ENCODE measurements at regions not wholly inside any gene's neighbourhood (a gene's known extent, or its start where the extent isn't known, plus 50 kb on each side); places are given as distances from the start of the nearest gene placed in this dataset.
"Not testable (repeated sequence)": the region's sequence is repeated elsewhere in the genome, so short reads cannot be mapped to it uniquely, and the experiment has no call there.

DNA sequence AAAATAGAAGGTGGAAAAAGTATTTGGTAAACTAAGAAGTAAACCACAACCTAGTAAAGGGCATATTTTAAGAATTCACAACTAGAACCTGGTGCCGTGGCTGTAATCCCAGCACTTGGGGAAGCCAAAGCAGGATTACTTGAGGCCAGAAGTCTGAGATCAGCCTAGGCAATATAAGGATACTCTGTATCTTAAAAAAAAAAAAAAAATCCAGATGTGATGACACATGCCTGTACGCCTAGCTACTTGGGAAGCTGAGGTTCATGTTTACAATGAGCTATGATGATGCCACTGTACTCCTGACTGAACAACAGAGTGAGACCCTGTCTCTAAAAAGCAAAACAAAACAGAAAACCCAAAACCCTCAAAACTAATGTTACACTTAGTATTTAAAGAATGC, 156.5 kb upstream of the XIST start:
- Histone ChIP-seq H3K36me3 (ENCODE audit: insufficient read depth, low read length) (peaks cover 7% of the 10 kb centered on the region), H3K27ac (ENCODE audit: low read depth, low read length) (no peak overlapping the region), H3K4me3 (ENCODE audit: low read length) (no peak overlapping the region), H3K9ac (ENCODE audit: low read depth, low read length) (no peak overlapping the region), H3K4me1 (ENCODE audit: insufficient read depth, low read length) (no peaks in the 10 kb centered on the region), H3K27me3 (ENCODE audit: insufficient read depth, low read length) (no peaks in the 10 kb centered on the region), H3K9me3 (ENCODE audit: insufficient read depth, low read depth, low read length) (0 out of 2 replicates have a peak, but pooled peaks cover 6% of the 10 kb centered on the region)
- 87% methylated on average over 2 of the region's 2 CpGs for WGBS

DNA sequence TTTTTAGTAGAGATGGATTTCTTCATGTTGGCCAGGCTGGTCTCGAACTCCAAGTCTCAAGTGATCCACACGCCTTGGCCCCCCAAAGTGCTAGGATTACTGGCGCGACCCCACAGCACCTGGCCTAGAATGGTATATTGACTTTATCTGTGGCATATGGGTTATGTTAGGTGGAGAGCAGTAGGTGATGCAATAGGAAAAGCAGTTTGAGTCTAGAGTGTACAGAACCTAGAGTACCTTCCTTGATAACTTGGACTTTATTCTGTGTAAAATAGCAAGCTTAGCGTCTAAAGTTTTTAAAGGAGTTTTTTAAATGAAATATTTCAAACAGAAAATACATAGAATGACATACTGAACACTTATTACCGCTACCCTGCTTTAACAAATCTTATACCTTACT, 139.5 kb upstream of the XIST start:
- no peaks in the 10 kb centered on the region; the same call in 1 of the 2 replicates for H3K9me3 ChIP-seq (ENCODE audit: insufficient read depth, low read depth, low read length)
- H3K4me1 ChIP-seq (ENCODE audit: insufficient read depth, low read length), result no peaks in the 10 kb centered on the region
- 97% methylated on average over 4 of the region's 6 CpGs for WGBS
- H3K4me3 ChIP-seq (ENCODE audit: low read length), result no peak overlapping the region
- no peak overlapping the region for H3K27ac ChIP-seq (ENCODE audit: low read depth, low read length)
- H3K27me3 ChIP-seq (ENCODE audit: insufficient read depth, low read length), result no peaks in the 10 kb centered on the region
- H3K9ac ChIP-seq (ENCODE audit: low read depth, low read length), result no peak overlapping the region
- peaks cover 35% of the 10 kb centered on the region for H3K36me3 ChIP-seq (ENCODE audit: insufficient read depth, low read length)

DNA sequence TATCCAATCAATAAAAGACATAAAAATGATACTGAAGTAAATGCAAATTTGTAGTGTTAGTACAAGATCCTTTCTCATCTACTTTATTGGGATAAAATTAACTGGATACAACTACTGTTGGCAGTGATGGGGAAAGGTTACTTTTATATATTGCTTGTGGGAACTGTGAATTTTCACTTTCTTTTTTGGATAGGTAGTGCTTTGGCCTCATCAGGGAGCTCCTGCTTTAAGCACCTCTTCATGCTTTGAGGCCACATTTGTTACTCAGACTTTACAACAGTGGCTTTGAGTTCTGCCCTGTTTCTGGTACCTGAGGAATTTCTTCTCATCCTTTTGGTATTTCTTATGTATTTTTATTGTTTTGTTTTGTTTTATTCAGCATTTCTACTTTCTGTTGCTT, 134.7 kb upstream of the XIST start:
- Histone ChIP-seq H3K4me1 (ENCODE audit: insufficient read depth, low read length) (no peaks in the 10 kb centered on the region), H3K4me3 (ENCODE audit: low read length) (no peak overlapping the region), H3K9me3 (ENCODE audit: insufficient read depth, low read depth, low read length) (no peaks in the 10 kb centered on the region), H3K27ac (ENCODE audit: low read depth, low read length) (no peak overlapping the region), H3K27me3 (ENCODE audit: insufficient read depth, low read length) (no peaks in the 10 kb centered on the region), H3K36me3 (ENCODE audit: insufficient read depth, low read length) (peaks cover 23% of the 10 kb centered on the region; the same call in 1 of the 2 replicates), H3K9ac (ENCODE audit: low read depth, low read length) (no peak overlapping the region)

DNA sequence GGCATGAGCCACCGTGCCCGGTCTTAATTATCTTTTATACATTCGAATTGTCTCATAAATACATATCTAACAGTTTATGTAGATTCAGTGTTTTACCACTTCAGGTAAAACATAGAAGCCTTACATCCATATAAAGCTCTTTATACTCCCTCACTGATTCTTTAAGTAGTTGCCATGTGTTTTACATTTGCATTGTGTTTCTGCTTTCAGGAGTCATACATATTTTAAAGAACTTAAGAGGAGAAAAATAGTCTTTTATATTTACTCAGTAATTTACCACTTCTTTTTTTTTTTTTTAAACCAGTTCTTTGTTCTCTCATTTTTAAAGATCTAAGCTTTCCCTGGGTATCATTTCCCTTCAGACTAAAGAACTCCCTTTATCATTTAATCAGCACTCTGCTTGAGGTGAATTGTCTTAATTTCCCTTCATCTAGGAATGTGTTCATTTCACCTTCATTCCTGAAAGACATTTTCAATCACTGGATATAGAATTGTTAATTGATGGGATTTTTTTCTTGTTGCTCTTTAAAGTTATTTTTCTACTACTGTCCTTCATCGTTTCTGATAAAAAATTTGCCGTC, 127.1 kb upstream of the XIST start:
- no peaks in the 10 kb centered on the region for H3K27me3 ChIP-seq (ENCODE audit: insufficient read depth, low read length)
- peaks cover 36% of the 10 kb centered on the region for H3K4me1 ChIP-seq (ENCODE audit: insufficient read depth, low read length)
- H3K9me3 ChIP-seq (ENCODE audit: insufficient read depth, low read depth, low read length), result no peaks in the 10 kb centered on the region
- no peak overlapping the region for H3K4me3 ChIP-seq (ENCODE audit: low read length)
- WGBS, result 50% methylated on average over 4 of the region's 5 CpGs
- H3K27ac ChIP-seq (ENCODE audit: low read depth, low read length), result peak overlapping the region; percentile 64; the same call in 1 of the 2 replicates
- no peak overlapping the region for H3K9ac ChIP-seq (ENCODE audit: low read depth, low read length)
- H3K36me3 ChIP-seq (ENCODE audit: insufficient read depth, low read length), result peaks cover 8% of the 10 kb centered on the region; the same call in 1 of the 2 replicates

DNA sequence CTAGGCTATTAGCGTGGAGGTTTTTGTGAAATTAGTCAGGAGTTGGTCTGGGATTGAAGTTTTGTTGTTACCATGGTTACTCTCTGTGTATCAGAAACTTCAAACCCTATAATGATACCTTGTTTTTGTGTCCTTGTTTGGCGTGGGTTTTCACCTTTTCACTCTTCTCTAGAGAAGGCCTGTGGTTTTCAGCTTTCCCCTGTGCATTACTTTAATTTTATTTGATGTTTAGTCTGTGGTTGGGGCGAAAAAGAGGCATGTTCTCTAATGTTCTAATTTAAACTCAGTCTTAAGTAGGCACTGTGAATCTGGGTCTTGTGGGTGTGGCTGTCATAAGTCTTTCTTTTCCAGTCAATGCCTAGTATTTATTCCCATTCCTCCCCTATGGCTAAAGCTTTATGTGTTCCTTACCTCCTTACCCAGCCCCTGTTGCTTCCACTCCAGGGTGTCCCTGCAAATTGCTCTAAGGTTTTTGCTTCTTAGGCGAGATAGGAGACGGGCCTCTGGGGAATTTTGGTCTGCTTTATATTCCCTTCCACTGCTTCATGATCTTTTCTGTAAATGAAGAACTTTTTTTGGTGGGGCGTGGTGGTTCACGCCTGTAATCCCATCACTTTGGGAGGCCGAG, 125.1 kb upstream of the XIST start:
- peaks cover 3% of the 10 kb centered on the region; the same call in 1 of the 2 replicates for H3K36me3 ChIP-seq (ENCODE audit: insufficient read depth, low read length)
- H3K4me3 ChIP-seq (ENCODE audit: low read length), result 0 out of 2 replicates have a peak overlapping the region, but pooled peaks have one; percentile 19
- H3K27ac ChIP-seq (ENCODE audit: low read depth, low read length), result peak overlapping the region; percentile 76
- peaks cover 36% of the 10 kb centered on the region for H3K4me1 ChIP-seq (ENCODE audit: insufficient read depth, low read length)
- WGBS, result no CpG with 5 or more reads among the region's 8 CpGs
- H3K9me3 ChIP-seq (ENCODE audit: insufficient read depth, low read depth, low read length), result no peaks in the 10 kb centered on the region
- peak overlapping the region; percentile 55; the same call in 1 of the 2 replicates for H3K9ac ChIP-seq (ENCODE audit: low read depth, low read length)
- no peaks in the 10 kb centered on the region for H3K27me3 ChIP-seq (ENCODE audit: insufficient read depth, low read length)

DNA sequence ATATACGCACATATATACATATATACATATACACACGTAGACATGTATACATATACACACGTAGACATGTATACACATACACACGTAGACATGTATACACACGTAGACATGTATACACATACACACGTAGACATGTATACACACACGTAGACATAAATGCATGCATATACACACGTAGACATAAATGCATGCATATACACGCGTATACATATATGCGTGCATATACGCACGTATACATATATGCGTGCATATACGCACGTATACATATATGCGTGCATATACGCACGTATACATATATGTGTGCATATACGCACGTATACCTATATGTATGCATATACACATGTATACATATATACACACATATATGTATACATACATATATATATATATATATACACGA, 114.9 kb upstream of the XIST start:
- H3K27ac ChIP-seq (ENCODE audit: low read depth, low read length); H3K4me3 ChIP-seq (ENCODE audit: low read length); H3K9ac ChIP-seq (ENCODE audit: low read depth, low read length); H3K27me3 ChIP-seq (ENCODE audit: insufficient read depth, low read length); H3K9me3 ChIP-seq (ENCODE audit: insufficient read depth, low read depth, low read length): not testable (repeated sequence)
- 95% methylated on average over 19 of the region's 22 CpGs for WGBS
- H3K36me3 ChIP-seq (ENCODE audit: insufficient read depth, low read length), result peaks cover 17% of the 10 kb centered on the region
- H3K4me1 ChIP-seq (ENCODE audit: insufficient read depth, low read length), result peaks cover 34% of the 10 kb centered on the region

DNA sequence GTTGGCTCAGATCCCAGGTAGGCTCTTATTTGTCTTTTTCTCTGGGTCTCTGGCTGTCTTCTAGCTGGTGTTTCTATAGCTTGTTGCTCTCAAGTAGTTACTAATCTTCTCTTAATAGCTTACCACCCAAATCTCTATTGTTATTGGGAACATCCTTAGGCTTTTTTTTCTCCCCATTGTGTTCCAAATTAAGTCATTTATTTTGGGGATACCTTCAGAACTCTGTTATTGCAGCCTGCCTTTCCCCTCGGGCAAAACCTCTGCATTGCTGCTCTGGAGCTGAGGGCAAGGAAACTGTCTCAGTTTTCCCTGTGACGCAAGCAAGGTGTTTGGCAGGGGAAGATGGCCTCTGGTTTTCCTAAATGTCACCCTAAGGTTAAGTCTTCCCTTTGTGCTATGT, 113.3 kb upstream of the XIST start:
- Histone ChIP-seq H3K27ac (ENCODE audit: low read depth, low read length) (peak overlapping the region; percentile 83), H3K4me1 (ENCODE audit: insufficient read depth, low read length) (peaks cover 36% of the 10 kb centered on the region)
- 4% methylated on average over 2 of the region's 2 CpGs for WGBS

DNA sequence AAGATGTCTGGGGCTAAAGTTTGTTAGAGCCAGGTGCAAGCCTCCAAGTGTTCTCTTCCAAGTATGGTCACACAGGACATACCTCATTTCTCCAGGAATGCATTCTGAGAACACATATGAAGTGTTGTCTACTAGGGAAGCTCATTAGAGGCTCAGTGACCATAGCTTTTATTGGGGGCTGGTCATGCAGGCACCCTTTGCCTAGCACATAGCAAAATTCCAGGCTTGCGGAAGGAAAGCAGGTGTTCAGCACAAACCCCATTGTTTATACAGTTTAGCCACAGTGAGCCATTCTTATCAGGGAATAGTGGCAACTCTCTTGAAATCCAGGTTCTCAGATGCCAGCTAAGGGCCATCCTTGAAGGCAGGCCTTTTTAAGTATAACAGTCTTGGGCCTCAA, 112.1 kb upstream of the XIST start:
- peaks cover 11% of the 10 kb centered on the region for H3K36me3 ChIP-seq (ENCODE audit: insufficient read depth, low read length)
- no peaks in the 10 kb centered on the region for H3K27me3 ChIP-seq (ENCODE audit: insufficient read depth, low read length)
- no peak overlapping the region for H3K4me3 ChIP-seq (ENCODE audit: low read length)

More for the DNA sequence above, 113.3 kb upstream of the XIST start:
- peak overlapping the region; percentile 55; the same call in 1 of the 2 replicates for H3K9ac ChIP-seq (ENCODE audit: low read depth, low read length)
- H3K36me3 ChIP-seq (ENCODE audit: insufficient read depth, low read length), result peaks cover 17% of the 10 kb centered on the region
- H3K9me3 ChIP-seq (ENCODE audit: insufficient read depth, low read depth, low read length), result no peaks in the 10 kb centered on the region
- H3K27me3 ChIP-seq (ENCODE audit: insufficient read depth, low read length), result no peaks in the 10 kb centered on the region
- H3K4me3 ChIP-seq (ENCODE audit: low read length), result peak overlapping the region; percentile 38; the same call in 1 of the 2 replicates

DNA sequence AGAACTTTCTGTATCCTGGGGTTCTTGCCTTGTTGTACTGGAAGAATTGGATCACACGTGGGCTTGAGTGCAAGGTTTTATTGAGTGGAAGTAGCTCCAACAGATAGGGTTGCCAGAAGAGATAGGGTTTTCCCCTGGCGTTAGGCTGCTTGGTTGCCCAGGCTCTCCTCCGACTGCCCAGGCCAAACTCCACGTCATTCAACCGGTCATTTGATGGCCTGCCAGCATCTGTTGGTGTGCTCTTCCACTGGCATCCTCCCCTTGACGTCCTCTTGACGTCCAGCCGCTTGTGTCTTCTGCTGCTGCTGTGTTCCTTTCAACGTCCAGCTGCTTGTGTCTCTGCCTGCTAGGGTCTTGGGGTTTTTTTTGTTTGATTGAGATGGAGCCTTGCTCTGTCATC, 111.2 kb upstream of the XIST start:
- Histone ChIP-seq H3K36me3 (ENCODE audit: insufficient read depth, low read length) (peaks cover 7% of the 10 kb centered on the region), H3K27me3 (ENCODE audit: insufficient read depth, low read length) (no peaks in the 10 kb centered on the region), H3K9ac (ENCODE audit: low read depth, low read length) (no peak overlapping the region), H3K4me3 (ENCODE audit: low read length) (no peak overlapping the region), H3K27ac (ENCODE audit: low read depth, low read length) (peak overlapping the region; percentile 23; the same call in 1 of the 2 replicates), H3K9me3 (ENCODE audit: insufficient read depth, low read depth, low read length) (no peaks in the 10 kb centered on the region), H3K4me1 (ENCODE audit: insufficient read depth, low read length) (peaks cover 39% of the 10 kb centered on the region)
- WGBS, result 87% methylated on average over 9 of the region's 9 CpGs

More for the DNA sequence above, 112.1 kb upstream of the XIST start:
- Histone ChIP-seq H3K27ac (ENCODE audit: low read depth, low read length) (peak overlapping the region; percentile 78), H3K9me3 (ENCODE audit: insufficient read depth, low read depth, low read length) (no peaks in the 10 kb centered on the region), H3K9ac (ENCODE audit: low read depth, low read length) (no peak overlapping the region), H3K4me1 (ENCODE audit: insufficient read depth, low read length) (peaks cover 39% of the 10 kb centered on the region)
- 91% methylated on average over 1 of the region's 1 CpG for WGBS

DNA sequence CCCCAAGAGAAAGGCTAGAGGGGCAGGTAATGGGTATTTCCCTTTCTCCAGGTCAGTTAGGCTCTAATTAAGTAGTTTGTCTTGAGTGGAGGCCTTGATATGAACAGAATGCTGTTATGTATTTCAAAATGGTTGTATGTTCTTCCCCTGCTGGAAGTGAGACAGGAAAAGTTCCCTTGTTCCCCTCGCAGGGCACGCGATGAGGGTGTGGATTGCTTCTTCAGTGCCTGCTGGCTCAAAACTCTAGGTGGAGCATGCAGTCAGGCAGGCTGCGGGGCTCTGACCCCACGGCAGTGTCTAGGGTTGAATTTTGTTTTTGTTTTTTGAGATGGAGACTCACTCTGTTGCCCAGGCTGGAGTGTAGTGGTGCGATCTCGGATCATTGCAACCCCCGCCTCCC, 110.4 kb upstream of the XIST start:
- Histone ChIP-seq H3K4me1 (ENCODE audit: insufficient read depth, low read length) (peaks cover 39% of the 10 kb centered on the region), H3K36me3 (ENCODE audit: insufficient read depth, low read length) (peaks cover 9% of the 10 kb centered on the region), H3K9me3 (ENCODE audit: insufficient read depth, low read depth, low read length) (no peaks in the 10 kb centered on the region), H3K9ac (ENCODE audit: low read depth, low read length) (no peak overlapping the region), H3K27me3 (ENCODE audit: insufficient read depth, low read length) (no peaks in the 10 kb centered on the region), H3K4me3 (ENCODE audit: low read length) (no peak overlapping the region), H3K27ac (ENCODE audit: low read depth, low read length) (peak overlapping the region; percentile 49; the same call in 1 of the 2 replicates)
- 95% methylated on average over 8 of the region's 8 CpGs for WGBS

DNA sequence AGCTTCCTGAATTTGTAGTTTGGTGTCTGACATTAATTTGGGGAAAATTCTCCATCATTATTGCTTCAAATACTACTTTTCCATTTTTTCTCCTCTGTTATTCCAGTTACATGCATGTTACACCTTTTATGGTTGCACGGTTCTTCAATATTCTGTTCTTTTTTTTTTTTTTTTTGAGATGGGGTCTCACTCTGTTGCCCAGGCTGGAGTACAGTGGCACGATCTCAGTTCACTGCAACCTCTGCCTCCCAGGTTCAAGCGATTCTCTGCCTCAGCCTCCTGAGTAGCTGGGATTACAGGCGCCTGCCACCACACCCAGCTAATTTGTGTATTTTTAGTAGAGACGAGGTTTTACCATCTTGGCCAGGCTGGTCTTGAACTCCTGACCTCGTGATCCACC, 109.4 kb upstream of the XIST start:
- H3K27me3 ChIP-seq (ENCODE audit: insufficient read depth, low read length); H3K36me3 ChIP-seq (ENCODE audit: insufficient read depth, low read length); H3K9me3 ChIP-seq (ENCODE audit: insufficient read depth, low read depth, low read length); H3K27ac ChIP-seq (ENCODE audit: low read depth, low read length); H3K4me3 ChIP-seq (ENCODE audit: low read length); H3K9ac ChIP-seq (ENCODE audit: low read depth, low read length): not testable (repeated sequence)
- WGBS, result 90% methylated on average over 6 of the region's 6 CpGs
- H3K4me1 ChIP-seq (ENCODE audit: insufficient read depth, low read length), result peaks cover 33% of the 10 kb centered on the region
